GM12874 (cell line): ENCODE measurements at regions not wholly inside any gene's neighbourhood (a gene's known extent, or its start where the extent isn't known, plus 50 kb on each side); places are given as distances from the start of the nearest gene placed in this dataset.

Experiments
- CTCF ChIP-seq: IDR thresholded peaks from 2 replicates; pipeline ENCODE4 v1.5.1; 2011; ENCODE audit warnings: low read depth, mild to moderate bottlenecking, control low read depth, low read length, moderate library complexity; ENCODE audit not compliant: insufficient read depth

GRCh38 chr6:12508553-12508952 lies 208.0 kb upstream of the PHACTR1 start:
- no peak for TF ChIP-seq CTCF

DNA sequence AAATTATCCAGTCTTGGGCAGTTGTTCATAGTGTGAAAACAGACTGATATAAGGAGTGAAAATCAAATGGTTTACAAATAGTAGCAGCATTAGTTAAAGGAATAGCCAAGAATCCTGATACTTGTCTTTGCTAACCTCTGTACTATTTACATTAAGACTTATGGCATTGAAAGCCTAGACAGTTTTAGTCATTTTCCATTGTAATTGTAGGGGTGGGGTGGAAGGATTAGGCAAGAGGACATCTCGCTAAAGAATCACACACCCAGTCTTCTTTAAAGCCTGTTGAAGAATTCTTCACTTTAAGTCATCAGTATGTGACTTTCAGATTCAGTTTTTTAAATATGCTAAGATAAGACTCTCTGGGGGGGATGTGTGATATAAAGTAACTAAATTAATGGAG lies 207.5 kb upstream of the PHACTR1 start:
- no peak for TF ChIP-seq CTCF

GRCh38 chr6:12516070-12516469 lies 200.5 kb upstream of the PHACTR1 start:
- no peak for TF ChIP-seq CTCF

- no peak for TF ChIP-seq CTCF
Observed at GRCh38 chr6:12522347-12522746, 194.2 kb upstream of the PHACTR1 start.

GRCh38 chr6:12523726-12524125 lies 192.8 kb upstream of the PHACTR1 start:
- no peak for TF ChIP-seq CTCF

DNA sequence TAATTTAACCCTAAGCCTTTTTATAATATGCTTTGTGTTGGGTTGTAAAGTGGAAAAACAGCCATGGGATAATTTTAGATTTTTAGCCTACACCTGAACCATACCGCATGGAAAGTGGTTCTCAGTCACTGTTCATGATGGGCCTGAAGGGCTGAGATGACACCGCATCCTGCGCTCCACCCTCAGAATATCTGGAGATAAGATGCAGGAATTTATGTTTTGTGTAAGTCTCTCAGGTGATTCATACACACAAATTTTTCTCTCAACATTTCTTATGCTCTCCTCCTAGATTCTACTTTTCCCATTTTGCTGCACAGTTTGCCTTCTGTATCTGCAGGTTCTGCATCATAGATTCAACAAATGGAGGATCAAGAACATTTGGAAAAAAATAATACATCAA lies 191.3 kb upstream of the PHACTR1 start:
- no peak for TF ChIP-seq CTCF

- no peak for TF ChIP-seq CTCF
Observed at GRCh38 chr6:12527339-12527738, 189.2 kb upstream of the PHACTR1 start.

- no peak for TF ChIP-seq CTCF
Observed at GRCh38 chr6:12528136-12528535, 188.4 kb upstream of the PHACTR1 start.
